HG03521 (cell line): ENCODE measurements at regions not wholly inside any gene's neighbourhood (a gene's known extent, or its start where the extent isn't known, plus 50 kb on each side); places are given as distances from the start of the nearest gene placed in this dataset.

Source experiments
- ATAC-seq: cut with Tn5 transposase; IDR thresholded peaks from one replicate; pipeline ENCODE4 v1.9.1; 2021; ENCODE audit warnings: mild to moderate bottlenecking, moderate library complexity; ENCODE audit not compliant: unreplicated experiment

GRCh38 chr5:1669276-1670155, 130.1 kb downstream of the MRPL36 start:
- no peak for ATAC-seq

- ATAC-seq: no peak
These were observed 131.4 kb downstream of the MRPL36 start for GRCh38 chr5:1668141-1668721.

DNA sequence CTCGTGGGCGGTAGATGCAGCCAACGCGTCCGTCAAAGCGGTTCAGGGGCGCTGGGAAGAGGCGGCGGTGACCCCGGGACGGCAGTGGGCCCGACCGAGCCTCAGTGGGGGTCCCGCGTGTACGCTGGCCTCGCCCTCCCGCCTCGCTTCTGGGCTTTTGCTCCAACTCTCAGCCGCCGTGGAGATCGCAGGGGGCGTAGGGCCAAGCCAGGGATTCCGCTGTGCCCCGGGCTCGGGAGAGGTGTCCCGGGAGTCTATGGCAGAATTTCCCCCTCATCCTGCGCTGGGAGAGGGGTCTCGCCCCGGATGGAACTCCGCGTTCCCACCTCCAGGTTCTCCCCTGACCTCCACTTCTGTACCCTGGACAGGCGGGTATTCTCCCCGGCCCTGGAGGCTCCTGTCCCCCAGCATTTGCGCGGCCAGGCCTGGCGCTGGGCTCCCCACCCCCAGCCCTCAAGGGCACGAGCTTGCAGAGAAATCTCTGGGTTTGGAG, 131.9 kb downstream of the MRPL36 start:
- no peak for ATAC-seq

DNA sequence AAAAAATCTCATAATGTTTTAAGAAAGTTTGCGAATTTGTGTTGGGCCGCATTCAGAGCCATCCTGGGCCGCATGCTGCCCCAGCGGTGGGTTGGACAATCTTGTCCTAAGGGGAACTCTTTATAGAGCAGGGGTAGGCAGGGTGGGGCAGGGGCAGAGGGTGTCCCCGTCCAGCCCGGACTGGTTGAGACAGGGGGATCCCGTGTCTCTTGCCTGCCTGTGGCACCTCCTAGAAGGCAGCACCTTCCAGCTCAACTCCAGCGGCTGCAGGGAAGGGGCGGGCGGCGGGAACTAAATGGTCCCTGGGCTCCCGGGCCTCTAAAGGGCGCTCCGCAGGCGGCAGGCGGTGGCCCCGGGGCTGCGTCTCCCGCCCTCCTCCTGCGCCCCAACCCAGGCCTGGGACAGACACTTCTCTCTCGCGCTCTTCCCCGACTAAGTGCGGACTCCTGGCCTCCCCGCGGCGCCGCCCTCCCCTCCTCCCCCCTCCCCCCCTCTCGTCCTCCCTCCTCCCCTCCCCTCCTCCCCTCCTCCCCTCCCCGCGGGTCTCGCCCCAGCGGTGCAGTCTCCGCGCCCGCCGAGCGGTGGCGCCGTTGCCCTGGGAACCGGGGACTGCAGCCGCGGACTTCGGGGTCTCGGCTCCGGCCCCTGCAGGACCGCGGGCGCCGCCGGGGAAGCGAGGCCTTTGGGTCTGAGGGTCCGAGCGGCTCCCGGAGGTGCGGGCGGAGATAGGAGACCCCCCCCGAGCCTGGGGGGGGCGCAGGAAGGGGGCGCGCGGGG, 132.6 kb downstream of the MRPL36 start:
- ATAC-seq: no peak

- no peak for ATAC-seq
These were observed 133.4 kb downstream of the MRPL36 start for GRCh38 chr5:1666221-1666620.

DNA sequence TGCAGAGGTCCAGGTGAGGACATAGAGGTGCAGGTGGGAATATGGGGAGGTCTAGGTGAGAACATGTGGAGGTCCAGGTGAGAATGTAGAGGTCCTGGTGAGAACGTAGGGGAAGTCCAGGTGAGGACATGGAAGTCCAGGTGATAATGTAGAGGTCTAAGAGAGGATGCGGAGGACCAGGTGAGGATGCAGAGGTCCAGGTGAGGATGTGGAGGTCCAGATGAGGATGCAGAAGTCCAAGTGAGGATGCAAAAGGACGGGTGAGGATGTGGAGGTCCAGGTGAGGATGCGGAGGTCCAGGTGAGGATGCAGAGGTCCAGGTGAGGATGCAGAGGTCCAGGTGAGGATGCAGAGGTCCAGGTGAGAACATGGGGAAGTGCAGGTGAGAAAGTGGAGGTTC, 133.8 kb downstream of the MRPL36 start:
- ATAC-seq: no peak

GRCh38 chr5:1665231-1665630, 134.4 kb downstream of the MRPL36 start:
- no peak for ATAC-seq

- no peak for ATAC-seq
These were observed 136.5 kb downstream of the MRPL36 start for GRCh38 chr5:1663186-1663585.

DNA sequence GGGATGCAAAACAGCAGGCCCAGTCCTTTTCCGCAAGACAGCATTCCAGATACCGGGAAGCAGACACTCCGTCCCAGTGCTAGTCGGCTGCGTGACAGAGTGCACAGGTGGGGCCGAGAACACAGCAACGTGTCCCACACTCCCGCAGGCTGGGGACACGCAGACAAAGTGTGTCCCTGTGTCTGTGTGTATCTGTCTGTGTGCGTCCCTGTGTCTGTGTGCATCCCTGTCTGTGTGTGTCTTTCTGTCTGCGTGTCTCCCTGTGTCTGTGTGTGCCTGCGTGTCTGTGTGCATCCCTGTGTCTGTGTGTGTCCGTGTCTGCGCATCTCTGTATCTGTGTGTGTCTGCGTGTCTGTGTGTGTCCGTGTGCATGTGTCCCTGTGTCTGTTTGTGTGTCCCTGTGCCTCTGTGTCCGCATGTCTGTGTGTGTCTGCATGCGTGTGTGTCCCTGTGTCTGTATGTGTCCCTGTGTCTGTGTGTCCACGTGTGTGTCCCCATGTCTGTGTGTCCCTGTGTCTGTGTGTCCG, 137.0 kb downstream of the MRPL36 start:
- ATAC-seq: no peak

GRCh38 chr5:1661831-1662558, 137.6 kb downstream of the MRPL36 start:
- ATAC-seq: no peak

DNA sequence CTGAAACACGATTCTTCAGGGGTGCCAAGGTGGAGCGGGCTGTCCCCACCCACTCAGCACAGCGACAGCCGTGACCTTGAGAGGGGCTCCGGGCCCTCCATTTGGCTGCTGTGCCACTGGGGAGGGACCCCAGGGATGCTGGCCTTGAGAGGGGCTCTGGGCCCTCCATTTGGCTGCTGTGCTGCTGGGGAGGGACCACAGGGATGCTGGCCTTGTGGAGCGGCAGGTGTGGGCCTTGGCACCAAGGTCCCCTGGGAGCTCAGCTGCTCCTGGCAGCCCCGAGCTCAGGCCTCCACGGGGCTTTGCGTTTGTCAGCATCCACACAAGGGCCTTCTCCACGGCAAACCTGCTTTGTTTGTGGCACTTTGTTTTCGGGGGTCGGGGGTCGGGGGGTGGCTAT, 137.6 kb upstream of the LPCAT1 start:
- no peak for ATAC-seq

- no peak for ATAC-seq
These were observed 136.8 kb upstream of the LPCAT1 start for GRCh38 chr5:1660511-1660910.

DNA sequence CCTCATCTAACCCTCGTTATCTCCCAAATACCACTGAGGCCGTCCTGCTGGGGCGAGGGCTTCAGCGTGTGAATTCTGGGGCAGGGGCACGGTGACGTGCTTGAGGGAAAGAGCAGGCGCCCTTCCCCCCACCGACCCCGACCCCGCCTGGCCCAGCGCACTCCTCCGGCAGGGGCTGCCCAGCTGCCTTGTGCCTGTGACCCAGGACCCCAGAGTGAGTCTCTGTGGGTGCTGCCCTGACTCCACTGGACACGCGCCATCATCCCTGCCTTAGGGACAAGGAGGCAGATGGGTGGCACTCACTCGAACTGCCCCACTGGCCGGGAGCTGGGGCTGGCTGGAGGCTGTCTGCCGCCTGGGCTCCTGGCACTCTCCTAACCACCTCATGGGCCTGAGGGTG, 136.2 kb upstream of the LPCAT1 start:
- no peak for ATAC-seq

- no peak for ATAC-seq
These were observed 135.6 kb upstream of the LPCAT1 start for GRCh38 chr5:1659100-1659981.

GRCh38 chr5:1658665-1659064, 134.9 kb upstream of the LPCAT1 start:
- ATAC-seq: no peak

DNA sequence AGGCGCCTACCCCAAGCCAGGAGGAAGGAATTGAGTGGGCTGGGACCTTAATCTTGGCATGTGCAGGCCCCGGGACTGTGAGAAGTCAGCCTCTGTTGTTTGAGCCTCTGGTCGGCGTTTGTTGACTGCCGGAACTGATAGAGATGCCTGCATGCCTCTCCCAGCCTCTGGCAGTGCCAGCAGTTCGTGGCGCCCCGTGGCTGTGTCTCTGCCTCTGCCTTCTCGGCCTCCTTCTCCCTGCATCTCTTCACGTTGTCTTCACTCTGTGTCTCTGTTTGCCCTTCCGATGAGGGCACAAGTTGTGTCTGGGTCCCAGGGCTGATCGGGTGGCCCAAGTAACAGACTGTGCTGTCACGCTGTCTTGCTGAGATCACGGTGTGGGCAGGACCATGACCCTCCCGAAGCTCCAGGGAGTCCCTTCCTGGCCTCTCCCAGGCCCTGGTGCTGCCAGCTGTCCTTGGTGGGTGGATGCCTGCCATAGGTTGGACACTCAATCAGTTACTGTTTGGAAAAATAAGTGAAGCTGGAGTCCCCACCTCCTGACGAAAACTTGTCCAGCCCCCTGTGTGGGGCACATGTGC, 133.5 kb upstream of the LPCAT1 start:
- no peak for ATAC-seq

GRCh38 chr5:1656271-1656975, 132.7 kb upstream of the LPCAT1 start:
- ATAC-seq: no peak

DNA sequence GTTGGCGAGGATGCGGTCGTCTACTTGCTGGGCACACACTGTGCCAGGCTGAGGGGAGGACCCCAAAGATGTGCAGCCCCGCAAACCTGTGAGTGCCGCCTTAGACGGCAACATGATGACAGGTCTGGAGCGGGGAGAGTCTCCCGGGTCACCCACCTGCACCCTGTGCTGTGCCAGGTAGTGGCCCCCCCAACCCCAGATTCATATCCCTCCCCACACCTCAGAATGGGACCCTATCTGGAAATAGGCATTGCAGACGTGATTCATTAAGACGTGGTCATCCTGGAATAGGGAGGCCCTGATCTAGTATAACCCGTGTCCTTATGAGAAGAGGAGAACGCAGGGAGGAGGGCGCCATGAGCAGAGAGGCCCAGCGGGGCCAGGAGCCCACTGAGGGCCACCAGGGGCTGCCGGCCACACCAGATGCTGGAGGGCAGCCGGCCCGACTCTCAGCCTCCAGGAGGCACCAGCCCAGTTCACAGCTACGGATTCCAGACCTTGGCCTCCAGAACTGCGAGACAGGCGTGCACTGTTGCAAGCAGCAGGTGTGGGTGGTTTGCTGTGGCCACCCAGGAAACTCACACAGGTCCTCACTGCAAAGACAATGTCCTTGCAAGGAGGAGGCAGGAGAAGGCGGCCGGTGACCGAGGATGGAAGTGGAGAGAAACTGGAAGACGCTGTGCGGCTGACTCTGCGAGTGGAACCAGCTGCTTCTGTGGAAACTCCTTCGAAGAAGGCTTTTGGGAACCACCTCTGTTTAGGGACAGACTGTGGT, 131.9 kb upstream of the LPCAT1 start:
- ATAC-seq: no peak
